Right lung (tissue), 2 donors: ENCODE measurements at regions not wholly inside any gene's neighbourhood (a gene's known extent, or its start where the extent isn't known, plus 50 kb on each side); places are given as distances from the start of the nearest gene placed in this dataset.

Experiments
- DNase-seq, 2 donors: peaks; one replicate each; pipeline ENCODE4 v3.0.0-alpha.2; 2013

DNA sequence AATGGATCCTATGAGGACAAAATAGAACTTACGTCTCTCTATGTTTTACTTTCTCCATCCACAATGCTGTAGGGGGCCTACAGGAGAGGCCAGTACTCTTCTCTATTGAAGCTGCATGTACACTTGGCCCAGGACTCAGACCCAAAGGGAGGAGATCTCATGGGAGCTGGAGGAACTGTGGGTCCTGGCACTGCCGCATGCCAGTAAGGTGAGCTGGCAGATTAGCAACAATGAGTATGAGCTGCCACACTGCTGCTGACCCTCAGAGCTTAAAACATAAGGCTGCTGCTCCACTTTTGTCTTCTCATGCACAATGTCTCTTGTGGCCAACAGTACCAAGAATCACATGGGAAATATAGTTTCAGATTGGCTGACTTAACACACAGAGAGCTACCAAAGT, 57.8 kb upstream of the TBC1D5 start:
- no peak for DNase-seq

DNA sequence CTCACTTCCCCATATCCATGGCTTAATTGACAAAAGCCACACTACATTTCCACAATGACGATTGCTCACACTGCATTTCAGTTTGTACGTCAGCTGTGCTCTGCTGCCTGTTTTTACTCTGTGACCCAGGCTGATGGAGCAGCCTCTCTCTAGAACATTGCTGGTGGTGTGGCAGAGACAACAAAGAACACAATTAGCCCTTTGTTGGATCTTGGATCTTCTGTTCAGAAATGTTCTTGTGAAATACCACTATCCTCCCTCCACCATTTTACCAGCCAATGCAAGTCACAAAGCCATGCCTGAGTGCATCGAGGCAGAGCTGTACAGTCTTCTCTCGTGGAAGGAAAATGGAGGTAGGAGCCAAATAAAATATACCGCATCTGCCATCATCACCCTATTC, 56.9 kb upstream of the TBC1D5 start:
- DNase-seq, result no peak

GRCh38 chr3:17798000-17798399, 55.6 kb upstream of the TBC1D5 start:
- no peak for DNase-seq

- no peak for DNase-seq
These were observed 53.3 kb upstream of the TBC1D5 start for GRCh38 chr3:17795711-17796110.

- DNase-seq, result no peak
These were observed 52.8 kb upstream of the TBC1D5 start for GRCh38 chr3:17795280-17795679.

GRCh38 chr3:17793542-17794195, 51.2 kb upstream of the TBC1D5 start:
- no peak for DNase-seq
